PC-9 (cell line): ENCODE measurements at regions not wholly inside any gene's neighbourhood (a gene's known extent, or its start where the extent isn't known, plus 50 kb on each side); places are given as distances from the start of the nearest gene placed in this dataset.

Source experiments
- CTCF ChIP-seq: fragments of 200-600 bp; sonication (generic); conservative IDR thresholded peaks from 2 replicates; pipeline ENCODE4 v1.6.1; 2017; ENCODE audit warnings: mixed run types, antibody characterized with exemption, mild to moderate bottlenecking, moderate library complexity
- EZH2 ChIP-seq: fragments of 200-600 bp; sonication (generic); IDR thresholded peaks from 2 replicates; pipeline ENCODE4 v1.8.0; 2017; ENCODE audit warnings: antibody characterized with exemption, low read depth

- TF ChIP-seq CTCF (no peak), EZH2 (no peak)
Observed at GRCh38 chr6:121847806-121848522, 412.5 kb downstream of the GJA1 start.
